Stimulated activated CD8-positive, alpha-beta memory T cell treated with anti-CD3 and anti-CD28 coated beads, Interleukin-15, amount 100 ng/mL, for 24 hours (primary cell): ENCODE measurements at regions not wholly inside any gene's neighbourhood (a gene's known extent, or its start where the extent isn't known, plus 50 kb on each side); places are given as distances from the start of the nearest gene placed in this dataset.

Experiments used
- DNase-seq: peaks from one replicate; pipeline ENCODE4 v3.0.0-alpha.2; 2020; ENCODE audit warnings: low read depth

DNA sequence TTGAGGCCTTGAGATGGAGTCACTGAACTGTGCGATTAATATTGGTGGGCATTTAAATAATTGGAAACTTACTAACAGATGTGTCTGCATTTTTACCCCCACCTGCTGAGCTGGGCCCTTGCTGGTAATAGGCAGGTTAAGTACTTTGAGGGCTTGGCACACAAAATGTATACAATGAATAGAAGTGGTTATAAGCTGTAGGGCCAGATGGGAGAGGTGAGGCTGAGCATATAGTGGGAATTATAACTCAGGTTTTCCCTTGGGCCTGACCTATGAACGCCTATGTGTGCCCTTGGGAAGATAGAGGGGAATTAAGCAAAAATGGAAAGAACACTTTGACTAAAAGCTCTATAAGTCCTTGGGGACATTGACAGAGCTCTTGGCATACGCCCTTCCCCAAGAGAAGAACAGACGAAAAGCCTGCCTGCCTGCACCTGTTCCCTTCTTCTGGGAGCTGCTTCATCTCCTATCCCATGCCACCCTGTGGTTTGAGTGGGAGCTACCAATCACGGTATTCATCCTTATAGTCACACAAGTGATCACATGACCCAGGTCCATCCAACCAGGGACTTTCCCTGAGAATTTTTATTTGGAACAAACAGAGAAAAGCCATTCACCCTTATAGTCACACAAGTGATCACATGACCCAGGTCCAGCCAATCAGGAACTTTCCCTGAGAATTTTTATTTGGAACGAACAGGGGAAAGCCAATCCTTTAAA is 260.7 kb upstream of the CSF3R start:
- DNase-seq: no peak

DNA sequence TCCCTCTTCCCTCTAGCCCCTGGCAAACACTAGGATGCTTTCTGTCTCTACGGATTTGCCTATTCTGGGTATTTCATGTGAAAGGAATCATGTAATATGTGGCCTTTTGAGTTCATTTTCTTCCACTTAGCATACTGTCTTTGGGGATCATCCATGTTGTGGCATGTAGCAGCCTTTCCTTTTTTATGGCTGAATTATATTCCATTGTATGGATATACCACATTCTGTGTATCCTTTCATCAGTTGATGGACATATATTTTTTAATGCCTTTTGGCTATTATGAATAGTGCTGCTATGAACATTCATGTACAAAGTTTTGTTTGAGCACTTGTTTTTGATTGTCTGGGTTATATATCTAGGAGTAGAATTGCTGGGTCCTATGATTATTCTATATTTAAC is 258.4 kb upstream of the CSF3R start:
- DNase-seq: no peak

DNA sequence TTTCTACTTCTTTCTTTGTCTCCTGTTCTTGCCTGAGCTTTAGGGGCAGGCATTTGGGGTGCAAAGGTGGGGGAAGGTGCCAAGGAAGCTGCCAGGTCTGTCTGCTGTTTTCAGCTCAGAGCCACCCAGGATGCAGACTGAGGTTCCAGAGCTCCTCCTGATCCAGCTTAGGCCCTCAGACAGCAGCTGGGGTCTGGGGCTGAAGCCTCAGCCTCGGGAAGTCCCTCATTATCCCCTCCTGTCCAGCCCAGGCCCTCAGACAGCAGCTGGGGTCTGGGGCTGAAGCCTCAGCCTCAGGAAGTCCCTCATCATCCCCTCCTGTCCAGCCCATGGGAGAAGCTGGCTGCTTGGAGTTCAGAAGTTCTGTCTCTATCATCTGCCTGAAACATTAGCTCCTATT is 257.7 kb upstream of the CSF3R start:
- no peak for DNase-seq

DNA sequence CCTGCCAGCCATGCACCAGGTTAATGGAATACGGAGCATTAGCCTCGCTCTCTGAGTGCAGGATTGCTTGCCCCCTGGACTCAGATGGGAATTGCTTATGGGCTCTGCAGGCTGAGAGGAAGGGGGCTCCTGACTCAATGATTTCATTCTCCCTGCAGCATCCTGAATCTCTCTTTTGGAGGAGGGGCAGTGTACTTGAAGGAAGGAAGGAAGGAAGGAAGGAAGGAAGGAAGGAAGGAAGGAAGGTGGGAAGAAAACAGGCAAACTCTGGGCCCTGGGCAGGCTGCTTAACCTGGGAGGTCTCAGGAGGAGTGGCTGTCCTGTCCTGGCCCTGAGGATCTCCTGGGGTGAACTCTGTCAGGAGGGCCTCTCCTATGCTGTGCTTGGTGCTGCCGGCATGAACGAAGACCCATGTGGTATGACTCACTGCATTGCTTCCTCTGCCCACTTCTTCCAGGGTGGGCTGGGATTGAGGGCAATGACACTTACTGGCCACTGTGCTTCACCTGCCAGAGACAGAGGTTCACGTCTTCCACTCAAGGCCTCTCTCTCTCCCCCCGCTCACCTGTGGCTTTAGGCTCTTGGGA is 257.1 kb upstream of the CSF3R start:
- no peak for DNase-seq

DNA sequence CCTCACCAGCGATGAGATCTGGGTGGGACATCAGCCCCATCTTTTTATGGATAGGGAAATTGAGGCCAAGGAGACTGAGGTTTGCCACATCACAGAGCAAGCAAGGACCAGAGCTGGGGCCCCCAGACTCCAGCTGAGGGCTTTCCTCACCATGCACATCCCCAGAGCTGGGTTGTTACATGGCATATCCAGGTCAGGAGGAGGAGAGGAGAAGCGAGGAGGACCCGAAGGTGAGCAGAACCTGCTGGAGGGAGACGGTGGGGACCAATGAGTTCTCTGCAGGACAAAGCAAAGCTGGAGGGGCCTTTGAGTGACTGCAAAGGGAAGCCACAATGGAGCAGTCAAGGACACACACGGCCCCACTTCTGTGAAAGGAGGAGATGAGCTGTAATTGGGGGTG is 255.5 kb upstream of the CSF3R start:
- DNase-seq: no peak

DNA sequence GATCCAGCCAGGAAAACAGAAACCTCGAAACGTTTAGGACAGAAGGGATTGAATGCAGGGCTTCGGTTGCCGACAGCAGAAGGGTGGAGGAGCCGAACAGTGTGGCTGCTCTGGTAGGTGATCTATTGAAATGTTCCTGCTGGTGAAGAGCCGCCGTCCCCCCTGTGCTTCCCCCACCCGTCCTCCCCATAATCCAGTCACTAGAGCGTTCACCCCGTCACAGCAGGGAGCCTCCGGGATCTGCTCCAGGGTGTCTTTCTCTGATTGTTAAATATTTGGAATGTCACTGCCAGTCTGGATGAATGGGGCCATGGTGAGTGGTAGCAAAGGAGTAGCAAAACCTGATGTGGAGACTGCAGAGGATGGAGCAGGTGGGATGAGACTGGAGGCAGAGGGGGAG is 255.1 kb upstream of the CSF3R start:
- DNase-seq: no peak

DNA sequence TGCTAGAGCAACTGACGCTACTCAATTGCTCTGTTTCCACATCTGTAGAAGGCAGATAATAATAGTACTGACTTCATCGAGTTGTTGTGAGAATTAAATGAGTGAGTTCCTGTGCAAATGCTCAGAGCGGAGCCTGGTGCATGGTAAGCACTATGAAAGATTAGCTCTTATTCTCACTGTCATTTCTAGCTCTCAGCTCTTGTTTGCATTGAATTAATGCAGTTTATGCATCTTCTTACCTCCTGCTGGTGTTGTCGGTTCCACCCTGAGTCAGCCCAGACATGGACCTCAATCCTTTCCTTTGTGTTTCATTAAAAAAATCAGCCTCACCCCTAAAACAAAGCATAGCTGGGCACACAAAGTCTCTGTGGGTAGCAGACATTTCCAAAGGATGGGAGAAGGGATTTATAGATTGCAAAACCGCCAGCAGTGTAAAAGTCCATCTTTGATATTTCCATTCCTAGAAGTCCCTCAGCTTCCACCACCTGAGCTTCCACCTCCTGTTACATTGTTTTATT is 254.4 kb upstream of the CSF3R start:
- DNase-seq: no peak

DNA sequence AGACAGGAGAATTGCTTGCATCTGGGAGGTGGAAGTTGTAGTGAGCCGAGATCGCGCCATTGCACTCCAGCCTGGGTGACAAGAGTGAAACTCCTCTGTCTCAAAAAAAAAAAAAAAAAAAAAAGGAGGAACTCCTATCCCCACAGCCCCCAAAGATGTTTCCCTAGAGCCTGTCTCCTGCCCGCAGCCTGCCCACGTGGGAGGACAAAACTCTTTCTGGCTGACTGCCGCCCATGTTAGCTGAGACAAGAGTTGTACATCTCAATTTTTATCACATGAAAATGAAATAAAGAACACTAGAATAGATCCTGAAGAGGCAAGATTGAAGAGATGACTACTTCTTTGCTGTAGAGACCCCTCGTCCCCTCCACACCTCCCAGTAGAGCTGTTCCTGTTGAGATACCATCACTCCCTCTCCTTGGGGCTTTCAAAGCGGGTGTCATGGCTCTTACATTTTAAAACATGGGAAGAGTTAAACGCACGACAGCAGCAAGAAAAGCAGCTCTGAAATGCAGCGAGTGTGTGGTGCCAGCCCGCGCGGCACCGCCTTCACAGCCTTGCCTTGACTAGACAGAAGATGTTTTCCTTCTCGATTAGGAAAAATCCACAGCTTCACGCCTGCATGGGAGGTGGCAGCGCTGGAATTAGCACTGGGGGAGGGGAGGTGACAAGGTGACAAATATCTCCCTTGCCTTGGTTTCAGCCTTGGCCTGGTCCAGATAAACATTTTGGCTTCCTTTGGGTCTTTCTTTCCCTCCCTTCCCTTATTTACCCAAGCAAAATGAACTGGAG is 253.4 kb upstream of the CSF3R start:
- no peak for DNase-seq

DNA sequence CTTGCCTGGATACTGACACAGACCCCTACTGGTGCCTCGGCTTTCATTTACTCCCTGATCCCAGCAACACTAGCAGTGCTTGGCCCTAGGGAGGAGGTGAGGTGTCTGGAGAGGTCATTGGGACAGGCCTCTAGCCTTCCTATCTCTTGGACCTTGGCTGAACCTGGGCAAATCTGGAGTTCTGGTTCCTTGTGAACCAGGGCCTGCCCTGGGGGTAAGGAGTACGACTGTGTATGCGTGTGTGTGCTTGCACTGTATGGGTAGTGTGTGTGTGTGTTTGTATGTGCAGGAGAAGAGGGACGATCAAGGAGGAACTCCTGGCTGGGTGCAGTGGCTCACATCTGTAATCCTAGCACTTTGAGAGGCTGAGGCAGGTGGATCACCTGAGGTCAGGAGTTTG is 252.7 kb upstream of the CSF3R start:
- DNase-seq: no peak

DNA sequence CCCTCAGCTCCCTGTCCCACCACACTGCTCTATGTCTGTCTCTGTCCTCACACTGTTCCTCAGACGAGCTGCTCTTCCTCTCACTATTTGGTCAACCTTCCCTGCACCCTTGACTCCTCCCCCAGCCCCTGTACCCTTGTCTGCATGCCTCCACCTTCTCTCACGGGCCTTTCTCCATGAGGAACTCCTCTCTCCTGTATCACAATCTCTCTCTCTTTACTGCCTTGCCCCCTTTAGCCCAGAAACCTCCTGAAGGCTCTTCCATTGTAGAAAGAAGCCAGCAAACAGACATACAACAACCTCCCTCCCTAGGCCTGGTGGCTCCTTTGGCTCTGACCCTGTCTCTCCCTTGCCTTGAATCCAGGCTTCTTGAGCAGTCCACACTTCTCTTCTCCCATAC is 251.6 kb upstream of the CSF3R start:
- no peak for DNase-seq

DNA sequence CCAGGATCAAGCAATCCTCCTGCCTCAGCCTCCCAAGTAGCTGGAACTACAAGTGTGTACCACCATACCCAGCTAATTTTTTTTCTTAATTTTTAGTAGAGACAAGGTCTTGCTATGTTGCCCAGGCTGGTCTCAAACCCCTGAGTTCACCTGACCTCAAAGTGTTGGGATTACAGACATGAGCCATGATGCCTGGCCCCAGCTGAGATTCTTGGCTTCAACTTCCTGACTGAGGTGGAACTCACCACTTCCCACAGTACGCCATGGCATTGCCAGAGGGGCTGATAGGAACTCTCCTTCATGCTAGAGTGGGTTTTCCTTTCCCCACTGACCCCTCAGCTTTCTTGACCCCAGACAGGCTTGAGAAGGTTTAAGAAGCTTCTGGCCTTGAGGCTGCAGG is 251.0 kb upstream of the CSF3R start:
- DNase-seq: no peak

DNA sequence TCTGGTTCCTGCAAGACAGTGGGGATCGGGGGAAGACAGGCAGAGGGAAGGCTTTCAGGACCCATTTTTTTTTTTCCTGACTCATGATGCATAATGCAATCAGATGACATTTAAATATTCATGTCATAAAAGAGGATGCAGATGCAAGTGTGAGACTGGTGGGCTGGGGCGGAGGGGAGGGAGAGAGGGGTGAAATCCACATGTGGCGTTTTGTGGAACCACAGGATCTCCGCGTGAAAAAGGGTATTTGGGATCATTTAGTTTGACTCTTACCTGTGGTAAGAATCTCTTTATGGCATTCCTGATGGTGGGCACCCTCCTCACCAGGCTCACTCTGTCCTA is 249.3 kb upstream of the CSF3R start:
- DNase-seq: no peak

DNA sequence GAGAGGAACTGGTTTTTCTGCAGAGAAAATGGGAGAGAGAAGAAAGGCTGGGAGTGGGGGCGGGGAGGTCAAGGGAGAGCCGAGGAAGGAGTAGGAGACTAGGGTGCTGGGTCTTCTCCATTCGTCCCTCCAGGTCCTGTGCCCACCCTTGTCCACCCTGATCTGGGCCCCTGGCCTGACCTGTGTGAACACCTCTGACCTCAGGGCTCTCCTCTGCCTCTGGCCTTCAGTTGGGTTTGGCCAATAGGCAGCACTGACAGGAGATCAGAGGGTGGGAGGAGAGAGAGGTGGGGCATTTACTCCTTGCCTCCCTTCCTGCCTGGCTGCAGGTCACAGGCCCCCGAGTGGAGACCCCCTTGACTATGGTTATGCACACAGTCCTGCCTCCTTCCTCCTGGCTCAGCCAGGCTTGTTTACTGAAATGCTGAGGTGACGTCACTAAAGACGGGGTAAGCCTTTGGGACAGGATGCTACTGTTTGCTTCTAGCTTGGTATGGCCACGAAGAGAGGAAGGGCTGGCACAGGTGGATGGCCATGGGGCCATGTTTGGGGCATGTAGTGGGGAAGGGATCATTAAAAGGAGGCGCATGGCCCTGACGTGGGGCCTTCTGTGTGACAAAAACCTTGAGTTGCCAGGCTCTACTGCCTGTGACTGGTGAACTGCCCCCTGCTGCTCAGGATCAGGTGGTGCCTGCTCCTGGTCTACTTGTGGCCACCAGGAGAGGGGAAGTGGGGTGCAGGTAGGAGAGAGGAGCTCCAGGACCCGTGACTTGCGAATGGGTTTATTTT is 248.7 kb upstream of the CSF3R start:
- no peak for DNase-seq

DNA sequence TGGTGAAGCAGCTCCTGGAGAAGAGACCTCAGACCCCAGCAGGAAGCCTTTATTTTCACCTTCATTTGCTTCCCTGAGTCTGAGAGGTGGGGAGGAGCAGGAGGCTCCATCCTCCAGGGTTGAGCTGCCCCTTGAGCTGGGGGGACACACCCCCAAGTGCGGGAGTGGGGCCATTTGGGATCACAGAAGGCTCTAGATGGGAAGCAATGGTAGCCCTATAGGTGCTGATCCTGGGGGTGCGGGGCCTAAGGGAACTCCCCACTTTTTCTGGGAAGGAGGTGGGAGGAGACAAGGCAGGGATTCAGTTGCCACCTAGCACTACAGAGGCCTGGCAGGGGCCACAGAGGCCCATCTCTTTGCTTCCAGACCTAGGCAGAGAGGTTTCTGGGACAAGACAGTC is 247.9 kb upstream of the CSF3R start:
- no peak for DNase-seq

DNA sequence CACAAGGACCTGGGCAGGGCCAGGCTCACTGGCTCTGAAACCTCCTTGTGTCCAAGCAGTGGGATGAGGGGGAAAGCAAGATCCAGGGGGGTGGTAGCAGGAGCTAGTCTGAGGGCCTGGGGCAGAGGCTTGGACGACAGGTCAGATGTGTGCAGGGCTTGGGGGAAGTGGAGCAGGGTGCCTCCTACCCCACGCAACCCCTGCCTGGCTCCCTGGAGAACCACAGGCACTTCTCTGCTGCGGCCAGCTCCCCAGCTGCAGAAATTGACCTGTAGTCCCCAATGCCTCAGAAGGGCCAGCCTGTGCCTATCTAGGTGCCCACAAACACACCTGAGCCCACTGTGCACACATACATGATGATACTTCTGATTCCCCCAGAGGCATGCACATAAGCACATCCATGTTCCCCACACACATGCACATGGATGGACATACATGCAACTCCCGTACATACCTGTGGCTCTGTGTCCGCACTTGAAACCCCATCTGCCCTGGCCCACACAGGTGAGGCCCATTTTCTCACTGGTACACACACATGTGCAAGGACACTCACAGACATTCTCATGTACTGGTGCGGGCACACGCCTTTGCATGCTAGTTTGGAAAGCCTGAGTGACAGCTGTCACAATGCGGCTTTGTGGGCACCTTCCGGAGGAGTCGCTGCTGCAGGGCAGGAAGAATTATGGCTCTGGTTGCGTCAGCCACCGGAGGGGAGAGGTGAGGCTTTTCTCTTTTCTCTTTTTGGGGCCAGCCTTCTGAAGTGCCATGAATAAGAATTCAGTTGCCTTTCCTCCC is 247.2 kb upstream of the CSF3R start:
- no peak for DNase-seq

DNA sequence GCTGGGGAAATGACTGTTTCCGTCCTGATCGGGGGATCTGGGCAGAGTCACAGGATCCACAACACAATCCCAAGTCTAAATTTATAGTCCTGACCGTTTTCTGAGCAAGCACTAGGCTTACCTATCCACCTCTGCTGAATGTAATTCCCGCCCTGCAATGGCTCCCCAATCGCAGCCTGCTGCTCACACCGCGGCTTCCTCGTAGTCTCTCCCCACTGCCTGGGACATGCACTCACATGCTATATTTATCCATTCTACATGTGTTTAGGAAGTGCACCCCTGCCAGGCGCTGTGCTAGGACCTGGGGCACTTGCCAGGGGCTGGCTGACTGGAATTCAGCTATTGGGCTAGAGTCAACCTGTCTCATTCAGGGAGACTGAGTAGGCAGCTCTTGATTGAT is 246.6 kb upstream of the CSF3R start:
- DNase-seq: no peak

DNA sequence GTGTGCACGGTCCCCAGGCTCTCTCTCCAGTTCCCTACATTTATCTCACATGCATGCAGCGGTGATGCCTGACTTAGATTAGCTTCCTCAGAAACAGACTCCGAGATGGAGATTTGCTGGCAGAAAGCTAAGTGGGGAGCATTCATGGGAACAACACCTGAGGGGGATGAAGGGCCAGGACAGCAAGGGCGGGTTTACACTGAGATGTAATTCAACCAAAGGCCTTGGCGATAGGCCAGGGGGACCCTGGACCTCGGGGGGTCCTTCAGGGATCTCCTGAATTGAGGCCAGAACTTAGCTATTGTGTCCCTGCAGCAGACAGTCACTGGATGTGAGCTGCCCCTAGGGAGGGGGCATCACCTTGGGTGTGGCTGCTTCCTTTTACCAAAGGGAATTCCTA is 246.1 kb upstream of the CSF3R start:
- DNase-seq: no peak

DNA sequence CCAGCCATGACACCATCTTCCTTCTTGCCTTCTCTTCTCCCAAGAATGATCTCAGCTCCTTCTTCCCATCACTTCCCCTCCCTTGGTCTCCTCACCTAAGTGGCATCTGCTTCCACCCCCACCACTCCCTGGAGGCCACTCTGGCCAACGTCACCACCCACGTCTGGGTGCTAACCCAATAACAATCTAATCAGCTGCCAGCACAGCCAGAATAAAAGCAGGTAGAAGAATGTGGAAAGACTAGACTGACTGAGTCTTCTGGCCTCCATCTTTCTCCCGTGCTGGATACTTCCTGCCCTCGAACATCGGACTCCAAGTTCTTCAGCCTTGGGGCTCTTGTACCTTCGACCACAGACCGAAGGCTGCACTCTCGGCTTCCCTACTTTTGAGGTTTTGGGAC is 245.3 kb upstream of the CSF3R start:
- no peak for DNase-seq

DNA sequence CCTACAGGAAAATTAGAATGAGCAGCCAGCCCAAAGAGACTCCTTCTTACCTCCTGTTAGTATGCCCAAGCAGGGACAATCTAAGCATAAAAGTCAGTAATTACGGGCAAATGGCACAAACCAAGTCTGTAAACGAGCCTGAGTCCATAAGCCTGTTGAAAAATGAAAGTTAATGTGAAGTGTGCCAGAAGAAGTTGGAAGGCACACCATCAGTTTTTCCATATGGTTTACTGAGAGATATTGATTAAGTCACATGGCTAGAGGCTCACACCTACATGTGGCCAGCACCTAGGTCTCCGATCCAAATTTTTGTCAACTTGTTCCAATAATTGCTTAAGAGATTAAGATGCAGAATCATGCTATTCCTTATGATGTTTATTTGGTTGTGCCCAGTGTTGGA is 242.4 kb upstream of the CSF3R start:
- DNase-seq: no peak

DNA sequence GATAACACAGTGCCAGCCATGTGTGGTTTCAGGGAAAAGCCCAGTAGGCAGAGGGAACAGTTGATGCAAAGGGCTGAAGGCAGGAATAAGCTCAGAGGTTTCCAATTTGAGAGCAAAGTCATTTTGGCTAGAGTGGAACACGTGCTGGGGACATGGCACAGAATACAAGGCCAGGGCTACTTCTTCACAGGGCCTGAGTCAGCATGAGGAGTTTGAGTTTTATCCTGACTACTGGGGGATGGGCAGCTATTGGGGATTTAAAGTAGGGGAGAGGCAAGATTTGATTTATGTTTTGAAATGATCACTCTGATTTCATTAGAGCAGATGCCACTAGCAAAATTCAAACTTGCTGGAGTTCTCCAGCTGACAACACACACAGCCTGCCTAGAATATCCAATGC is 241.1 kb upstream of the CSF3R start:
- DNase-seq: no peak

DNA sequence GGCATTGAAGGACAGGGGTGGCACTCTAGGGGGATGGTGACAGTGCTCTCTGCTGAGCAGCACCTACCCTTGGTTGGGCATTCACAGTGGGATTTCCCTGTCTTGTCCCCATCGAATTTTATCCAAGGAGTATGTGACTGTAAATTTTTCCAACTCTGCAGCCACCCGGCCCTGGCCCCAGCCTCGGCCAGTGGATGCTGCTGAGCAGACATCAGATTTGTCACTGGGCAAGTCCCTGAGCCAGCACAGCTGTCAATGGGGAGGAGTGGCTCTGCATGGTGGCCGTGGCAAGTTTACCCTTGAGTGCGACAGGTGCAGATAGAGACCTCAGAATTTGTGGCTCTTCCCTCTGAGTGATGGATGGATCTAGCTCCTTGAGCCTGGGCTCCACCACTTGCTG is 240.2 kb upstream of the CSF3R start:
- no peak for DNase-seq

DNA sequence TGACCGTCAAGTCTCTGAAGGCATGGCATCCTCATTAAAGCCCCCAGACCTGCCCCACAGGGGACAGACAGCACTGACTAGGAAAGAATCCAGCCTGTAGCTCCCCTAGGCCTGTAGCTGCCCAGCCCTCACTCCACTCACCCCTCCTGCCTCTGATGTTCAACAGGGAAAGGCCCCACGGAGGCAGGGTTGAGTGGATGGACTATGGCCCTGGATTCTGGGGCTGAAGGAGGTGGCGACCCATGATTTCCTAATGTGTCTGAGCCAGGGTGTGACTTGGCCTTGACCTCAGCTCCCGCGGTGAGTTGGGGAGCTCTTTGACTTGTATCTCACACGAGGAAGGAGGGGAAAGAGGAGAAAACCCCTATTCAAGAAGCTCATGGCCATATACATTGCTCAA is 238.5 kb upstream of the CSF3R start:
- no peak for DNase-seq
